Body of pancreas (tissue), 4 donors: ENCODE measurements at regions not wholly inside any gene's neighbourhood (a gene's known extent, or its start where the extent isn't known, plus 50 kb on each side); places are given as distances from the start of the nearest gene placed in this dataset.
A peak's percentile ranks its signal among the peaks of the same experiment; 100 is the strongest.

Experiments
- ATAC-seq: fragments of 150-250 bp; one replicate; pipeline ENCODE4 v1.9.1; 2016
- DNase-seq, 4 donors: peaks; one replicate each; pipeline ENCODE4 v3.0.0-alpha.2; 2019
- H3K27ac ChIP-seq, 4 donors: fragments of 200-600 bp; sonication (generic); 1 replicate in 3 of 4; 2 replicates in 1 of 4; pipeline versions ENCODE4 v1.5.1 to v1.6.1; 2016 to 2019; ENCODE audit warnings: mild to moderate bottlenecking in 1 of 4, mixed read lengths in 1 of 4, moderate library complexity in 1 of 4
- H3K27me3 ChIP-seq, 2 donors: fragments of 200-600 bp; sonication (generic); one replicate each; pipeline ENCODE4 v1.6.0; 2016; ENCODE audit warnings: mild to moderate bottlenecking in 1 of 2
- H3K36me3 ChIP-seq, 2 donors: fragments of 200-600 bp; sonication (generic); replicated peaks in 1 of 2; 2 replicates each; pipeline ENCODE4 v1.5.1; 2016; ENCODE audit warnings: low read depth in 2 of 2; ENCODE audit not compliant: insufficient read depth in 1 of 2
- H3K4me1 ChIP-seq: fragments of 200-600 bp; sonication (generic); one replicate; pipeline ENCODE4 v1.6.0; 2016
- H3K4me3 ChIP-seq, 2 donors: fragments of 200-600 bp; sonication (generic); 1 replicate in 1 of 2; 2 replicates in 1 of 2; pipeline ENCODE4 v1.5.1; 2016 to 2019
- H3K9me3 ChIP-seq, 3 donors: fragments of 200-600 bp; sonication (generic); 1 replicate in 2 of 3; 2 replicates in 1 of 3; pipeline ENCODE4 v1.5.1; 2016
- CTCF ChIP-seq, 7 experiments: fragments of 450-650 bp in 4 of 7; fragments of 200-600 bp in 3 of 7; sonication (generic) in 3 of 7; IDR thresholded peaks; one replicate each; pipeline ENCODE4 v1.5.1; 2016 to 2019; ENCODE audit warnings: antibody characterized with exemption in 7 of 7
- POLR2A ChIP-seq, 3 donors: fragments of 450-650 bp; IDR thresholded peaks; one replicate each; pipeline ENCODE4 v1.6.1; 2016; ENCODE audit warnings: antibody characterized with exemption in 3 of 3, mild to moderate bottlenecking in 2 of 3
- WGBS, 2 donors: methylation state at CpG; one replicate each; pipeline ENCODE4 v1.1.5; 2017; 5-methylcytosine and 5-hydroxymethylcytosine counted together
- intact Hi-C: fragments of 100-400 bp; cut with DNase I; formaldehyde crosslinking; loops from one replicate; pipeline ENCODE4 v1.15.1; 2023

- WGBS, 2 donors, result 38 to 43% methylated on average over 4 to 7 of the region's 7 CpGs
- intact Hi-C loops, result no loop called here
- Histone ChIP-seq H3K27me3 (no peaks in the 10 kb centered on the region), H3K4me3 (no peak overlapping the region), H3K36me3 (no peaks in the 10 kb centered on the region), H3K9me3 (peaks cover 0 to 2% (median 0%) of the 10 kb centered on the region in 3 donors), H3K4me1 (no peaks in the 10 kb centered on the region), H3K27ac (no peak overlapping the region)
- ATAC-seq (no peak), DNase-seq (peak in 2 of 4 donors; percentile 15 to 23)
- TF ChIP-seq CTCF (IDR thresholded peaks at IDR 0.05), result no peak
- no peak for TF ChIP-seq POLR2A (IDR thresholded peaks at IDR 0.05)
Observed at GRCh38 chr6:2529211-2529719, 221.5 kb downstream of the MYLK4 start.

GRCh38 chr6:2528156-2528555 lies 222.6 kb downstream of the MYLK4 start:
- H3K4me1 ChIP-seq, result no peaks in the 10 kb centered on the region
- no peak overlapping the region for H3K4me3 ChIP-seq
- no peak overlapping the region for H3K27ac ChIP-seq
- 61 to 71% methylated on average over 4 of the region's 4 CpGs for WGBS, 2 donors
- H3K9me3 ChIP-seq, result peaks cover 0 to 8% (median 0%) of the 10 kb centered on the region in 3 donors
- intact Hi-C loops, result no loop called here
- no peaks in the 10 kb centered on the region for H3K27me3 ChIP-seq
- DNase-seq, result no peak
- no peak for TF ChIP-seq CTCF (IDR thresholded peaks at IDR 0.05)
- H3K36me3 ChIP-seq, result no peaks in the 10 kb centered on the region
- no peak for ATAC-seq

- TF ChIP-seq POLR2A (IDR thresholded peaks at IDR 0.05) (no peak), CTCF (IDR thresholded peaks at IDR 0.05) (no peak)
- ATAC-seq, result no peak
- no peak for DNase-seq
- Histone ChIP-seq H3K4me3 (no peak overlapping the region), H3K9me3 (peaks cover 0 to 8% (median 0%) of the 10 kb centered on the region in 3 donors), H3K27me3 (no peaks in the 10 kb centered on the region), H3K27ac (no peak overlapping the region), H3K36me3 (no peaks in the 10 kb centered on the region), H3K4me1 (no peaks in the 10 kb centered on the region)
- intact Hi-C loops, result no loop called here
- WGBS, 2 donors, result 66 to 75% methylated on average over 3 of the region's 3 CpGs
Observed at GRCh38 chr6:2526766-2527165, 224.0 kb downstream of the MYLK4 start.

GRCh38 chr6:2524090-2524489 lies 226.6 kb downstream of the MYLK4 start:
- peaks cover 0 to 15% (median 3%) of the 10 kb centered on the region in 3 donors for H3K9me3 ChIP-seq
- no peak overlapping the region for H3K4me3 ChIP-seq
- DNase-seq, result no peak
- H3K27me3 ChIP-seq, result no peaks in the 10 kb centered on the region
- H3K4me1 ChIP-seq, result no peaks in the 10 kb centered on the region
- intact Hi-C loops, result no loop called here
- ATAC-seq, result no peak
- peak in 2 of 7 experiments; percentile 4 to 10 for TF ChIP-seq CTCF (IDR thresholded peaks at IDR 0.05)
- TF ChIP-seq POLR2A (IDR thresholded peaks at IDR 0.05), result no peak
- H3K36me3 ChIP-seq, result no peaks in the 10 kb centered on the region
- no peak overlapping the region for H3K27ac ChIP-seq

GRCh38 chr6:2523061-2523460 lies 227.7 kb downstream of the MYLK4 start:
- Histone ChIP-seq H3K4me3 (no peak overlapping the region), H3K36me3 (no peaks in the 10 kb centered on the region), H3K4me1 (no peaks in the 10 kb centered on the region), H3K27me3 (no peaks in the 10 kb centered on the region), H3K9me3 (peaks cover 0 to 15% (median 3%) of the 10 kb centered on the region in 3 donors), H3K27ac (no peak overlapping the region)
- ATAC-seq (no peak), DNase-seq (no peak)
- intact Hi-C loops, result no loop called here
- no peak for TF ChIP-seq POLR2A (IDR thresholded peaks at IDR 0.05)
- no peak for TF ChIP-seq CTCF (IDR thresholded peaks at IDR 0.05)
- WGBS, 2 donors, result 73 to 75% methylated on average over 3 of the region's 3 CpGs
